Right lobe of liver (tissue), 4 donors: ENCODE measurements at regions not wholly inside any gene's neighbourhood (a gene's known extent, or its start where the extent isn't known, plus 50 kb on each side); places are given as distances from the start of the nearest gene placed in this dataset.

Source experiments
- CTCF ChIP-seq, 4 donors: fragments of 200-600 bp in 3 of 4; fragments of 450-650 bp in 1 of 4; IDR thresholded peaks; one replicate each; pipeline versions ENCODE4 v1.5.1 to v1.8.0; 2016 to 2022; ENCODE audit warnings: antibody characterized with exemption in 4 of 4, mild to moderate bottlenecking in 2 of 4
- POLR2A ChIP-seq: fragments of 450-650 bp; IDR thresholded peaks from one replicate; pipeline ENCODE4 v1.6.1; 2017; ENCODE audit warnings: antibody characterized with exemption, mild to moderate bottlenecking
- donor health status: DM: no; HTN: no; CAD: no.
- donor health status: DM: no; HTN: no; CAD: no.
- donor health status: DM: no; HTN: yes; CAD: no.

- no peak for TF ChIP-seq CTCF (IDR thresholded peaks at IDR 0.05)
- no peak for TF ChIP-seq POLR2A
Measured at GRCh38 chr5:27497491-27497890, 459.1 kb upstream of the CDH9 start.
